SK-N-SH treated with all-trans-retinoic acid at 6 μM for 48 hours (cell line): ENCODE measurements at regions not wholly inside any gene's neighbourhood (a gene's known extent, or its start where the extent isn't known, plus 50 kb on each side); places are given as distances from the start of the nearest gene placed in this dataset.

ENCODE experiments used
- ATAC-seq: fragments of 200-7000 bp; cut with Tn5 transposase; 3 replicates; pipeline ENCODE4 v1.9.1; 2020; ENCODE audit warnings: mild to moderate bottlenecking, moderate library complexity
- ARNTL ChIP-seq: fragments of 450-650 bp; formaldehyde crosslinking; IDR thresholded peaks from 2 replicates; pipeline ENCODE4 v1.5.0; 2020; ENCODE audit warnings: low read depth, mild to moderate bottlenecking, moderate library complexity, borderline replicate concordance
- BACH2 ChIP-seq: fragments of 250-450 bp; sonication (Bioruptor Pico); IDR thresholded peaks from 2 replicates; pipeline ENCODE4 v1.9.0; 2021; ENCODE audit warnings: mild to moderate bottlenecking, borderline replicate concordance
- CREB5 ChIP-seq: fragments of 250-450 bp; sonication (Bioruptor Pico); IDR thresholded peaks from 2 replicates; pipeline ENCODE4 v1.5.1; 2020; ENCODE audit warnings: low read depth, mild to moderate bottlenecking, moderate library complexity
- CSDC2 ChIP-seq: fragments of 250-450 bp; sonication (Bioruptor Pico); IDR thresholded peaks from 2 replicates; pipeline ENCODE4 v1.5.0; 2020; ENCODE audit warnings: mild to moderate bottlenecking, moderate library complexity
- CSRNP3 ChIP-seq: fragments of 250-450 bp; sonication (Bioruptor Pico); IDR thresholded peaks from 2 replicates; pipeline ENCODE4 v1.5.1; 2021; ENCODE audit warnings: mild to moderate bottlenecking, moderate library complexity
- ESRRG ChIP-seq: fragments of 250-450 bp; sonication (Bioruptor Pico); IDR thresholded peaks from 2 replicates; pipeline ENCODE4 v1.6.1; 2021; ENCODE audit warnings: mild to moderate bottlenecking
- GLIS3 ChIP-seq: fragments of 250-450 bp; sonication (Bioruptor Pico); IDR thresholded peaks from 2 replicates; pipeline ENCODE4 v1.5.0; 2020; ENCODE audit warnings: mild to moderate bottlenecking, moderate library complexity
- ISL1 ChIP-seq: fragments of 250-450 bp; sonication (Bioruptor Pico); IDR thresholded peaks from 2 replicates; pipeline ENCODE4 v2.1.2; 2022; ENCODE audit warnings: mild to moderate bottlenecking, moderate library complexity
- OSR1 ChIP-seq: fragments of 250-450 bp; sonication (Bioruptor Pico); IDR thresholded peaks from 2 replicates; pipeline ENCODE4 v1.8.0; 2022; ENCODE audit warnings: moderate library complexity, mild to moderate bottlenecking, inconsistent platforms
- PATZ1 ChIP-seq: fragments of 250-450 bp; sonication (Bioruptor Pico); IDR thresholded peaks from 2 replicates; pipeline ENCODE4 v1.8.0; 2020; ENCODE audit warnings: mild to moderate bottlenecking, moderate library complexity, borderline replicate concordance
- POU6F1 ChIP-seq: fragments of 250-450 bp; sonication (Bioruptor Pico); IDR thresholded peaks from 2 replicates; pipeline ENCODE4 v1.8.0; 2021; ENCODE audit warnings: low read depth, mild to moderate bottlenecking, moderate library complexity, borderline replicate concordance
- RARB ChIP-seq: fragments of 250-450 bp; sonication (Bioruptor Pico); IDR thresholded peaks from 2 replicates; pipeline ENCODE4 v1.8.0; 2021; ENCODE audit warnings: mild to moderate bottlenecking, moderate library complexity
- SNAI2 ChIP-seq: fragments of 250-450 bp; sonication (Bioruptor Pico); IDR thresholded peaks from 2 replicates; pipeline ENCODE4 v1.5.0; 2020; ENCODE audit warnings: mild to moderate bottlenecking, moderate library complexity
- TCF4 ChIP-seq: fragments of 250-450 bp; sonication (Bioruptor Pico); IDR thresholded peaks from 2 replicates; pipeline ENCODE4 v1.8.0; 2021; ENCODE audit warnings: mild to moderate bottlenecking, moderate library complexity, borderline replicate concordance
- TOX ChIP-seq: fragments of 250-450 bp; sonication (Bioruptor Pico); IDR thresholded peaks from 2 replicates; pipeline ENCODE4 v1.8.0; 2021; ENCODE audit warnings: mild to moderate bottlenecking, moderate library complexity, borderline replicate concordance
- TSHZ2 ChIP-seq: fragments of 250-450 bp; sonication (Bioruptor Pico); IDR thresholded peaks from 2 replicates; pipeline ENCODE4 v1.5.0; 2020; ENCODE audit warnings: mild to moderate bottlenecking, moderate library complexity
- ZC3H10 ChIP-seq: fragments of 250-450 bp; sonication (Bioruptor Pico); IDR thresholded peaks from 2 replicates; pipeline ENCODE4 v1.5.1; 2021; ENCODE audit warnings: mild to moderate bottlenecking, moderate library complexity
- ZFP3 ChIP-seq: fragments of 250-450 bp; sonication (Bioruptor Pico); IDR thresholded peaks from 2 replicates; pipeline ENCODE4 v1.5.0; 2020; ENCODE audit warnings: mild to moderate bottlenecking, moderate library complexity
- ZFP30 ChIP-seq: fragments of 450-650 bp; formaldehyde crosslinking; IDR thresholded peaks from 2 replicates; pipeline ENCODE4 v1.5.0; 2022; ENCODE audit warnings: mild to moderate bottlenecking, moderate library complexity
- ZNF565 ChIP-seq: fragments of 450-650 bp; formaldehyde crosslinking; conservative IDR thresholded peaks from 2 replicates; pipeline ENCODE4 v1.5.0; 2020; ENCODE audit warnings: low read depth, mild to moderate bottlenecking, moderate library complexity
- ZNF70 ChIP-seq: fragments of 450-650 bp; formaldehyde crosslinking; IDR thresholded peaks from 2 replicates; pipeline ENCODE4 v1.5.0; 2020; ENCODE audit warnings: mild to moderate bottlenecking, moderate library complexity
- ZNF8 ChIP-seq: fragments of 450-650 bp; formaldehyde crosslinking; IDR thresholded peaks from 2 replicates; pipeline ENCODE4 v1.5.0; 2020; ENCODE audit warnings: mild to moderate bottlenecking, moderate library complexity

- TF ChIP-seq CSDC2 (no peak), PATZ1 (no peak), OSR1 (CRISPR knock-in tag) (no peak), ZFP3 (CRISPR knock-in tag) (no peak), RARB (CRISPR knock-in tag) (no peak), GLIS3 (CRISPR knock-in tag) (no peak), SNAI2 (CRISPR knock-in tag) (no peak), TOX (CRISPR knock-in tag) (no peak), TCF4 (CRISPR knock-in tag) (no peak), ARNTL (CRISPR knock-in tag) (no peak), ZNF70 (CRISPR knock-in tag) (no peak), ISL1 (CRISPR knock-in tag) (no peak), BACH2 (CRISPR knock-in tag) (no peak), ZNF8 (CRISPR knock-in tag) (no peak), CSRNP3 (no peak), TSHZ2 (no peak)
- TF ChIP-seq, all 23 proteins: peak for 0
- ATAC-seq = no peak
Measured at GRCh38 chr17:27157297-27157696, 136.6 kb upstream of the WSB1 start.

GRCh38 chr17:27157898-27158297 lies 136.0 kb upstream of the WSB1 start:
- TF ChIP-seq ESRRG (no peak), GLIS3 (CRISPR knock-in tag) (no peak), ZC3H10 (CRISPR knock-in tag) (no peak), TOX (CRISPR knock-in tag) (no peak), ARNTL (CRISPR knock-in tag) (no peak), ZNF565 (CRISPR knock-in tag) (no peak), PATZ1 (no peak), POU6F1 (CRISPR knock-in tag) (no peak), ZFP30 (CRISPR knock-in tag) (no peak), CSRNP3 (no peak), SNAI2 (CRISPR knock-in tag) (no peak), CREB5 (no peak), CSDC2 (no peak), OSR1 (CRISPR knock-in tag) (no peak)
- ATAC-seq = no peak
